ENCODE measurements at regions not wholly inside any gene's neighbourhood (a gene's known extent, or its start where the extent isn't known, plus 50 kb on each side); places are given as distances from the start of the nearest gene placed in this dataset.

DNA sequence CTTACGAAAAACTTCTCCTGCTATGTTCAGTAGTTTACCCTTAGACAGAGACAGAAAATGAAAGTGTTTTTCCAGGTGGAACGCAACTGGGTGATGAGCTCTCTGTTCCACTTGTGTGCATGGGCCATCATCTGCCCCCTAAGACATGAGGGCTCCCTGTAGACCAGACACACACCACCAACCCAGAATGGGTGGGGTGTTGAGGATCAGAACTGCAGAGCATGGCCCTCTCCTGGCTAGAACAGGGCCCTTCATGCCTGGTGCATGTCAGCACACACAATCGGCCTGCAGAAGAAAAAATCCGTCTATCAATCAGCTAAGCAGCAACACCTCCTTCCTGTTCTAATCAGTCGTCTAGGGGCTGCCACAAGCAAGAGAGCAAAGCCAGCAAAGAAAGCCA is 186.2 kb upstream of the INHBA start:
- TF ChIP-seq, protein P1, sequence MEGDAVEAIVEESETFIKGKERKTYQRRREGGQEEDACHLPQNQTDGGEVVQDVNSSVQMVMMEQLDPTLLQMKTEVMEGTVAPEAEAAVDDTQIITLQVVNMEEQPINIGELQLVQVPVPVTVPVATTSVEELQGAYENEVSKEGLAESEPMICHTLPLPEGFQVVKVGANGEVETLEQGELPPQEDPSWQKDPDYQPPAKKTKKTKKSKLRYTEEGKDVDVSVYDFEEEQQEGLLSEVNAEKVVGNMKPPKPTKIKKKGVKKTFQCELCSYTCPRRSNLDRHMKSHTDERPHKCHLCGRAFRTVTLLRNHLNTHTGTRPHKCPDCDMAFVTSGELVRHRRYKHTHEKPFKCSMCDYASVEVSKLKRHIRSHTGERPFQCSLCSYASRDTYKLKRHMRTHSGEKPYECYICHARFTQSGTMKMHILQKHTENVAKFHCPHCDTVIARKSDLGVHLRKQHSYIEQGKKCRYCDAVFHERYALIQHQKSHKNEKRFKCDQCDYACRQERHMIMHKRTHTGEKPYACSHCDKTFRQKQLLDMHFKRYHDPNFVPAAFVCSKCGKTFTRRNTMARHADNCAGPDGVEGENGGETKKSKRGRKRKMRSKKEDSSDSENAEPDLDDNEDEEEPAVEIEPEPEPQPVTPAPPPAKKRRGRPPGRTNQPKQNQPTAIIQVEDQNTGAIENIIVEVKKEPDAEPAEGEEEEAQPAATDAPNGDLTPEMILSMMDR (IDR thresholded peaks at IDR 0.05; ENCODE audit: insufficient read depth in 1 of 2, low read depth in 1 of 2, low read length in 1 of 2, severe bottlenecking in 1 of 2, unreplicated experiment in 1 of 2): no peak
- no peak overlapping the region for H3K4me3 Mint-ChIP-seq (ENCODE audit: unreplicated experiment)
- Histone ChIP-seq H3K27me3 (replicated peaks; ENCODE audit: control insufficient read depth, insufficient read depth, low read length) (no peaks in the 10 kb centered on the region; the same call in 1 of the 2 replicates), H3K9me3 (no peaks in the 10 kb centered on the region), H3K36me3 (ENCODE audit: control insufficient read depth, insufficient read depth, low read length) (no peaks in the 10 kb centered on the region), H3K4me3 (ENCODE audit: low read depth, low read length) (no peak overlapping the region), H3K4me1 (no peaks in the 10 kb centered on the region)
- H3K4me1 Mint-ChIP-seq (ENCODE audit: low read depth, unreplicated experiment): no peaks in the 10 kb centered on the region
- H3K9me3 Mint-ChIP-seq (ENCODE audit: unreplicated experiment): no peaks in the 10 kb centered on the region
- peaks cover 8% of the 10 kb centered on the region for H3K27me3 Mint-ChIP-seq (ENCODE audit: insufficient read depth, unreplicated experiment)
- CTCF ChIA-PET: no interaction called here
- BruUV-seq (replicated peaks): no TSS peak
- POLR2A ChIA-PET: no interaction called here
- intact Hi-C loops (cut with micrococcal nuclease; ENCODE audit: unreplicated experiment): no loop called here
- H3K27ac Mint-ChIP-seq (ENCODE audit: unreplicated experiment): no peak overlapping the region
- no peaks in the 10 kb centered on the region for H3K36me3 Mint-ChIP-seq (ENCODE audit: insufficient read depth, unreplicated experiment)
- DNase-seq: no peak

DNA sequence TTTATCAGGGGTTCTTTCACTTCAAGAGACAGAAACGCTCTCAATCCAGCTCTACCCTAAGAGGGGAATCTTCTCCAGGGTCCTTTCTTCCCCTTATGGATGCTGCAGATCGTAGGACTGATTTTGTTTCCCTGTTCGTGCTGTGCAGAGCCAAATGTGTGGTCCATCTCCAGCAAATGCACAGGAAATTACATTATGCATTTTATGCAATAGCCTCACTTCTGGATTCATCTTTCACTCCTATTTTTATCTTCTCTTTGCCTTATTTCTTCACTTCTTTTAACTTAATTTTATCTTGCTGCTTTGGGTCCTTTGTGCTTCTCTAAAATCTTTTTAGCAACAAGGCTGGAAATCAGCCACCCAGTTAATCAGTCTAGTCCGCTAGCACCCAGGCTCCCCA is 184.5 kb upstream of the INHBA start:
- H3K36me3 ChIP-seq (ENCODE audit: control insufficient read depth, insufficient read depth, low read length): no peaks in the 10 kb centered on the region
- H3K4me3 ChIP-seq (ENCODE audit: low read depth, low read length): no peak overlapping the region
- Mint-ChIP-seq H3K27me3 (ENCODE audit: insufficient read depth, unreplicated experiment) (peaks cover 8% of the 10 kb centered on the region), H3K4me3 (ENCODE audit: unreplicated experiment) (no peak overlapping the region), H3K4me1 (ENCODE audit: low read depth, unreplicated experiment) (no peaks in the 10 kb centered on the region), H3K36me3 (ENCODE audit: insufficient read depth, unreplicated experiment) (no peaks in the 10 kb centered on the region), H3K27ac (ENCODE audit: unreplicated experiment) (no peak overlapping the region), H3K9me3 (ENCODE audit: unreplicated experiment) (no peaks in the 10 kb centered on the region)
- no peaks in the 10 kb centered on the region; the same call in 1 of the 2 replicates for H3K27me3 ChIP-seq (replicated peaks; ENCODE audit: control insufficient read depth, insufficient read depth, low read length)
- no peak for DNase-seq
- TF ChIP-seq, protein P1 (IDR thresholded peaks at IDR 0.05; ENCODE audit: insufficient read depth in 1 of 2, low read depth in 1 of 2, low read length in 1 of 2, severe bottlenecking in 1 of 2, unreplicated experiment in 1 of 2): no peak
- no TSS peak for BruUV-seq (replicated peaks)
- CTCF ChIA-PET: no interaction called here
- POLR2A ChIA-PET: no interaction called here
- intact Hi-C loops (cut with micrococcal nuclease; ENCODE audit: unreplicated experiment): no loop called here
- no peaks in the 10 kb centered on the region for H3K4me1 ChIP-seq
- no peaks in the 10 kb centered on the region for H3K9me3 ChIP-seq

DNA sequence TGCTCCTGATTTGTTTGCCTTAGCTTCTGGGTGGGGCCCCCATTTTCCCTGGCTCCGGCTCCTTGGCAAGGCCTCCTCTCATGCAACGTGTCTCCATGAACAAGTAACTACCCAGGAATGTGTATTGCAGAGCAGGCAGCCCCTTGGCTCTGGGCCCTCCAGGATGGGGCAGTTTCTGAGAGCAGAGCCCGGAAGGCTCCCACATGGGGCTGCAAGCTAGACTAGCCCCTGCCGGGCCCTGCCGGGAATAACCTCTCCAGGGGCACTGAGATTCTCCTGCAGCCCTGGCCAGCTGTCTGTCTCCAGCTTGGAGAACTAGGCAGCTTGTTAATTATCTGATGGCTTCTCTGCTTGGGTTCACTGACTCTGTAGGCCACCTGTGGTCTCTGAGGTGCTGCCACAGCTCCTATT is 184.0 kb upstream of the INHBA start:
- POLR2A ChIA-PET: no interaction called here
- no peak overlapping the region for H3K4me3 Mint-ChIP-seq (ENCODE audit: unreplicated experiment)
- TF ChIP-seq, protein P1 (IDR thresholded peaks at IDR 0.05; ENCODE audit: insufficient read depth in 1 of 2, low read depth in 1 of 2, low read length in 1 of 2, severe bottlenecking in 1 of 2, unreplicated experiment in 1 of 2): no peak
- H3K4me1 Mint-ChIP-seq (ENCODE audit: low read depth, unreplicated experiment): no peaks in the 10 kb centered on the region
- Histone ChIP-seq H3K4me1 (no peaks in the 10 kb centered on the region), H3K4me3 (ENCODE audit: low read depth, low read length) (no peak overlapping the region), H3K9me3 (no peaks in the 10 kb centered on the region), H3K27me3 (replicated peaks; ENCODE audit: control insufficient read depth, insufficient read depth, low read length) (no peaks in the 10 kb centered on the region; the same call in 1 of the 2 replicates), H3K36me3 (ENCODE audit: control insufficient read depth, insufficient read depth, low read length) (no peaks in the 10 kb centered on the region)
- no peaks in the 10 kb centered on the region for H3K36me3 Mint-ChIP-seq (ENCODE audit: insufficient read depth, unreplicated experiment)
- CTCF ChIA-PET: no interaction called here
- DNase-seq: no peak
- H3K27ac Mint-ChIP-seq (ENCODE audit: unreplicated experiment): no peak overlapping the region
- no peaks in the 10 kb centered on the region for H3K9me3 Mint-ChIP-seq (ENCODE audit: unreplicated experiment)
- intact Hi-C loops (cut with micrococcal nuclease; ENCODE audit: unreplicated experiment): no loop called here
- peaks cover 8% of the 10 kb centered on the region for H3K27me3 Mint-ChIP-seq (ENCODE audit: insufficient read depth, unreplicated experiment)
- no TSS peak for BruUV-seq (replicated peaks)
